Tibial nerve (tissue), 4 donors: ENCODE measurements at regions not wholly inside any gene's neighbourhood (a gene's known extent, or its start where the extent isn't known, plus 50 kb on each side); places are given as distances from the start of the nearest gene placed in this dataset.
"Not testable (repeated sequence)": the region's sequence is repeated elsewhere in the genome, so short reads cannot be mapped to it uniquely, and the experiment has no call there.

Source experiments
- DNase-seq, 2 donors: peaks; one replicate each; pipeline ENCODE4 v3.0.0-alpha.2; 2019; ENCODE audit warnings: low spot score in 2 of 2
- H3K27ac ChIP-seq, 4 donors: fragments of 200-600 bp; sonication (generic) in 3 of 4; one replicate each; pipeline ENCODE4 v1.5.1; 2017 to 2019; ENCODE audit warnings: mild to moderate bottlenecking in 1 of 4
- H3K27me3 ChIP-seq, 2 donors: fragments of 200-600 bp; sonication (generic) in 1 of 2; one replicate each; pipeline versions ENCODE4 v1.5.1 to v1.6.0; 2017 to 2019
- H3K36me3 ChIP-seq, 3 donors: fragments of 200-600 bp; sonication (generic); one replicate each; pipeline ENCODE4 v1.5.1; 2018 to 2019
- H3K4me1 ChIP-seq, 4 donors: fragments of 200-600 bp; sonication (generic) in 3 of 4; one replicate each; pipeline ENCODE4 v1.5.1; 2017 to 2019
- H3K4me3 ChIP-seq, 4 donors: fragments of 200-600 bp; sonication (generic) in 3 of 4; one replicate each; pipeline ENCODE4 v1.5.1; 2017 to 2019; ENCODE audit warnings: mild to moderate bottlenecking in 1 of 4, moderate library complexity in 1 of 4
- H3K9me3 ChIP-seq, 4 donors: fragments of 200-600 bp; sonication (generic) in 3 of 4; one replicate each; pipeline ENCODE4 v1.5.1; 2017 to 2019
- EP300 ChIP-seq, 2 donors: sonication (generic); formaldehyde crosslinking; IDR thresholded peaks; one replicate each; pipeline ENCODE4 v1.6.1; 2017; ENCODE audit warnings: antibody characterized with exemption in 2 of 2, mild to moderate bottlenecking in 1 of 2
- POLR2A ChIP-seq, 2 donors: fragments of 450-650 bp; IDR thresholded peaks; one replicate each; pipeline ENCODE4 v1.6.1; 2017; ENCODE audit warnings: antibody characterized with exemption in 2 of 2, mild to moderate bottlenecking in 2 of 2, moderate library complexity in 2 of 2
- WGBS, 2 donors: methylation state at CpG; one replicate each; pipeline ENCODE4 v1.1.5; 2018; 5-methylcytosine and 5-hydroxymethylcytosine counted together
- TF ChIP-seq, protein P1 (sequence below), 5 experiments: fragments of 200-600 bp in 3 of 5; fragments of 450-650 bp in 2 of 5; sonication (generic) in 3 of 5; IDR thresholded peaks; one replicate each; pipeline ENCODE4 v1.5.1; 2016 to 2019; ENCODE audit warnings: antibody characterized with exemption in 5 of 5, mild to moderate bottlenecking in 3 of 5, moderate library complexity in 2 of 5

DNA sequence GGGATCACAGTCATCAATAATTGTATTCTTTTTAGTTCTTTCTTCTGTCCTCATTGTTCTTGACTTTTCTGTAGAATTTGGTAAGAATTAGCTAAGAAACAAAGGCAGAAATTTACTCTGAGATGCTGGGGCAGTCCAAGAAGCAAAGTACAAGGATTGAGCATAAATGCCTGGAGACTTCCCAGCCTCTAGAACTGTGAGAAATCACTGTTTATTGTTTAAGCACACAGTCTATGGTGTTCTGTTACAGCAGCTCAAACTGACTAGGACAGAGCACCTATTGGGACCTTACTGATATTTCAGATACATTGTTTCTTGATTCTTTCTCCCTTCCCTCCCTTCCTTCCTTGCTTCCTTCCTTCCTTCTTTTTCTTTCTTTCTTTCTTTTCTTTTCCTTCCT, 192.7 kb upstream of the SLC35B3 start:
- no peak overlapping the region for H3K4me3 ChIP-seq
- no peaks in the 10 kb centered on the region for H3K36me3 ChIP-seq
- H3K27me3 ChIP-seq = no peaks in the 10 kb centered on the region
- H3K27ac ChIP-seq = no peak overlapping the region
- DNase-seq = no peak
- no peaks in the 10 kb centered on the region for H3K4me1 ChIP-seq
- TF ChIP-seq POLR2A (IDR thresholded peaks at IDR 0.05) (no peak), EP300 (IDR thresholded peaks at IDR 0.05) (no peak)
- TF ChIP-seq, protein P1, sequence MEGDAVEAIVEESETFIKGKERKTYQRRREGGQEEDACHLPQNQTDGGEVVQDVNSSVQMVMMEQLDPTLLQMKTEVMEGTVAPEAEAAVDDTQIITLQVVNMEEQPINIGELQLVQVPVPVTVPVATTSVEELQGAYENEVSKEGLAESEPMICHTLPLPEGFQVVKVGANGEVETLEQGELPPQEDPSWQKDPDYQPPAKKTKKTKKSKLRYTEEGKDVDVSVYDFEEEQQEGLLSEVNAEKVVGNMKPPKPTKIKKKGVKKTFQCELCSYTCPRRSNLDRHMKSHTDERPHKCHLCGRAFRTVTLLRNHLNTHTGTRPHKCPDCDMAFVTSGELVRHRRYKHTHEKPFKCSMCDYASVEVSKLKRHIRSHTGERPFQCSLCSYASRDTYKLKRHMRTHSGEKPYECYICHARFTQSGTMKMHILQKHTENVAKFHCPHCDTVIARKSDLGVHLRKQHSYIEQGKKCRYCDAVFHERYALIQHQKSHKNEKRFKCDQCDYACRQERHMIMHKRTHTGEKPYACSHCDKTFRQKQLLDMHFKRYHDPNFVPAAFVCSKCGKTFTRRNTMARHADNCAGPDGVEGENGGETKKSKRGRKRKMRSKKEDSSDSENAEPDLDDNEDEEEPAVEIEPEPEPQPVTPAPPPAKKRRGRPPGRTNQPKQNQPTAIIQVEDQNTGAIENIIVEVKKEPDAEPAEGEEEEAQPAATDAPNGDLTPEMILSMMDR (IDR thresholded peaks at IDR 0.05) = no peak
- peaks cover 0 to 6% (median 0%) of the 10 kb centered on the region in 4 donors for H3K9me3 ChIP-seq

DNA sequence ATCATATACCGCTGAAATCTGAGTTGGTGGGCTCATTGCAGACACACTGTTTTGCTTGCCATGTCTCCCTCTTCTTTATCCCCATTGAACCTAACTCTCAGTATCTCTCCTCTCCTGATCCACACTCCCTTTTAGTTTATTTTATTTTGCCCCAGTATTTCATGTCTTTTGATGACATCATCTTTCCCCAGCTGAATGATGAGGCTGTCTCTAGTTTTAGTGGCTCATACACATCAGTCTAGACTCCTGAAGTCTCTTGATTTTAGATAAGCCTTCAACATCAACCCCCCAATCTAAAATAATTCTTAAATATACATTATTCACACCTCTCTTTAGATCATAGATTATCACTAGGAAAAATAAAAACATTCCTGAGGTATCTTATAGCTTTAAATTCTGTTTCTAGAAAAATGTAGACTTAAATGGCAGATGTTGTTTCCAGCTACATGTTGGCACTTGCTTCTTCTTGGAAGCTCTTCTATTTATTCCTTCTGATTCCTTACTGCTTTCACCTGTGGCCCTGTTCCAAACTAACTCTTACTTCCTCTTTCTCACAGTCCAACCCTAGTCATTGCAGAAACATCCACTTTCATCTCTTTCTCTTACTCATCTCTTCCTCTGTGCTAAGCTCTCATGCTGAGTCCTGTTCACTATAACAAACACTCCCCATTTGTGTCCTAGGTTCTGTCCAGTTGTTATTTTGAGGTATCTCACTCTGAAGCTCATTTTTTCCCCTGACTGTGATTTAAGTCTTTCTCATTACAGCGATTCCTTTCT, 191.9 kb upstream of the SLC35B3 start:
- no peaks in the 10 kb centered on the region for H3K36me3 ChIP-seq

DNA sequence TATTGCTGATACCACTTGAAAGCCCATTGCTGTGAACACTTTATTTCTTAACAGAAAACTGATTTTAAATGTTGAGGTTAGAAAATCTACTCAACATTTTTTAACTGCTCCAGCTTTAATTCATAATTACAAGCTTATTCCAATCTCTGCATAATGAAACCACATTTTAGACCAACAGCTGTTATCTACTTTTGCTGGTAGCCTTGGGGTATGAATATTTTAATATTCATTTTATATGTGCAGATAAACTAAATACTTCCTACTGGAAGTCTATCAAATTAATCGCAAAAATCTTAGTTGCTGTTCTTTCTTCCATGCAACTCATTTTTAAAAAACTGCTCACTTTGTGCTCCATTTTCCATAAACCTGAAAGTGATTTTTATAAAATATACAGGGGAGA, 189.3 kb upstream of the SLC35B3 start:
- H3K4me3 ChIP-seq = no peak overlapping the region
- no peak for DNase-seq
- no peaks in the 10 kb centered on the region for H3K36me3 ChIP-seq
- no peaks in the 10 kb centered on the region for H3K4me1 ChIP-seq
- no peaks in the 10 kb centered on the region for H3K9me3 ChIP-seq
- no peaks in the 10 kb centered on the region for H3K27me3 ChIP-seq
- no peak overlapping the region for H3K27ac ChIP-seq
- WGBS, 2 donors = 91 to 98% methylated on average over 1 of the region's 1 CpG
- no peak for TF ChIP-seq POLR2A (IDR thresholded peaks at IDR 0.05)
- no peak for TF ChIP-seq EP300 (IDR thresholded peaks at IDR 0.05)
- TF ChIP-seq, protein P1 (IDR thresholded peaks at IDR 0.05) = no peak

More for the DNA sequence above, 191.9 kb upstream of the SLC35B3 start:
- H3K27me3 ChIP-seq = no peaks in the 10 kb centered on the region
- H3K4me3 ChIP-seq = no peak overlapping the region
- H3K9me3 ChIP-seq = peaks cover 0 to 6% (median 0%) of the 10 kb centered on the region in 4 donors
- no peak overlapping the region for H3K27ac ChIP-seq
- DNase-seq = no peak
- 87 to 96% methylated on average over 2 of the region's 2 CpGs for WGBS, 2 donors
- no peaks in the 10 kb centered on the region for H3K4me1 ChIP-seq
- TF ChIP-seq, protein P1 (IDR thresholded peaks at IDR 0.05) = no peak
- TF ChIP-seq POLR2A (IDR thresholded peaks at IDR 0.05) (no peak), EP300 (IDR thresholded peaks at IDR 0.05) (no peak)

DNA sequence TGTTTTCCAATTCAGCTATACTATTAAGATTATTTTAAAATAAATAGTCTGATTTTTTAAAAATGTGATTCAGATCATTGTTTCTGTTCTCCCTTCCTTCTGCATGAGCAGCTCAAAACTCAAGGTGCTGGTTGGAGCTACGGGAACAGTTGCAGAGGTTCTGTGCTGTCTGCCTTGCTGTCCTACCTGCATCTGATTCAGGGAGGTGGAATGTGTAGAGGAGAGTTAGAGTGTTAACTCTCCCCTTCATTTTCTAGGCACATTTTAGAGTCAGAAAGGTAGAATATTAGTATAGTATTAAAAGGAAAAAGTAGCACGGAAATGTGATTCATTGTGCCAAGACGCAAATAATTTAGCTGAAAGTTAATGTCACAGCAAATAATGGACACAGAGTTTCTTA, 188.1 kb upstream of the SLC35B3 start:
- Histone ChIP-seq H3K36me3 (no peaks in the 10 kb centered on the region), H3K4me3 (no peak overlapping the region), H3K27me3 (no peaks in the 10 kb centered on the region), H3K27ac (no peak overlapping the region), H3K9me3 (peaks cover 0 to 5% (median under 1%) of the 10 kb centered on the region in 4 donors), H3K4me1 (no peaks in the 10 kb centered on the region)
- TF ChIP-seq POLR2A (IDR thresholded peaks at IDR 0.05) (no peak), EP300 (IDR thresholded peaks at IDR 0.05) (no peak)
- TF ChIP-seq, protein P1 (IDR thresholded peaks at IDR 0.05) = no peak
- 87 to 92% methylated on average over 3 of the region's 3 CpGs for WGBS, 2 donors
- DNase-seq = no peak

DNA sequence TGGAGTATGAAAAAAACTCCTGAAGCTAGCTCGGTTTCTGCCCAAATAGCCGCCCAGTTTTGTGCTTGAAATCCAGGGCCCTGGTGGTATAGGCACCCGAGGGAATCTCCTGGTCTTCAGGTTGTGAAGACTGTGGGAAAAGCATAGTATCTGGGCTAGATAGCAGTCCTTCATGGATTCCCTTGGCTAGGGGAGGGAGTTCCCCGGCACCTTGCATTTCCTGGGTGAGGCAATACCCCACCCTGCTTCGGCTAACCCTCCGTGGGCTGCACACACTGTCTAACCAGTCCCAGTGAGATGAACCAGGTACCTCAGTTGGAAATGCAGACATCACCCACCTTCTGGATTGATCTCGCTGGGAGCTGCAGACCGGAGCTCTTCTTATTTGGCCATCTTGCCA, 184.5 kb upstream of the SLC35B3 start:
- 85 to 96% methylated on average over 7 to 8 of the region's 8 CpGs for WGBS, 2 donors

DNA sequence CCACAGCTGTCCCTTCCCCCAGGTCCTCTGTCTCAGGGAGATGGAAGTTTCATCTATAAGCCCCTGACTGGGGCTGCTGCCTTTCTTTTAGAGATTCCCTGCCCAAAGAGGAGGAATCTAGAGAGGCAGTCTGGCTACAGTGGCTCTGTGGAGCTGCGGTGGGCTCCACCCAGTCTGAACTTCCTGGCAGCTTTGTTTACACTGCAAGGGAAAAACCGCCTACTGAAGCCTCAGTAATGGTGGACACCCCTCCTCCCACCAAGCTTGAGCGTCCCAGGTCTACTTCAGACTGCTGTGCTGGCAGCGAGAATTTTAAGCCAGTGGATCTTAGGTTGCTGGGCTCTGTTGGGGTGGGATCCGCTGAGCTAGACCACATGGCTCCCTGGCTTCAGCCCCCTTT, 184.1 kb upstream of the SLC35B3 start:
- not testable (repeated sequence) for DNase-seq, H3K36me3 ChIP-seq, H3K4me1 ChIP-seq, H3K9me3 ChIP-seq, H3K4me3 ChIP-seq, H3K27ac ChIP-seq, H3K27me3 ChIP-seq
- WGBS, 2 donors = 54 to 87% methylated on average over 4 to 5 of the region's 5 CpGs

More for the DNA sequence above, 184.5 kb upstream of the SLC35B3 start:
- no peak for DNase-seq
- TF ChIP-seq EP300 (IDR thresholded peaks at IDR 0.05) (no peak), POLR2A (IDR thresholded peaks at IDR 0.05) (no peak)
- TF ChIP-seq, protein P1 (IDR thresholded peaks at IDR 0.05) = no peak
- Histone ChIP-seq H3K4me3 (no peak overlapping the region), H3K36me3 (no peaks in the 10 kb centered on the region), H3K9me3 (peaks cover 0 to 9% (median 2%) of the 10 kb centered on the region in 4 donors), H3K27ac (no peak overlapping the region), H3K27me3 (no peaks in the 10 kb centered on the region), H3K4me1 (no peaks in the 10 kb centered on the region)
